ENCODE measurements at regions not wholly inside any gene's neighbourhood (a gene's known extent, or its start where the extent isn't known, plus 50 kb on each side); places are given as distances from the start of the nearest gene placed in this dataset.

- no peak for DNase-seq
Measured at GRCh38 chrX:138298268-138298667, 413.2 kb downstream of the FGF13 start.

- peak in 1 of 5 donors; percentile 7 for DNase-seq
Measured at GRCh38 chrX:138345801-138346200, 365.7 kb downstream of the FGF13 start.

DNA sequence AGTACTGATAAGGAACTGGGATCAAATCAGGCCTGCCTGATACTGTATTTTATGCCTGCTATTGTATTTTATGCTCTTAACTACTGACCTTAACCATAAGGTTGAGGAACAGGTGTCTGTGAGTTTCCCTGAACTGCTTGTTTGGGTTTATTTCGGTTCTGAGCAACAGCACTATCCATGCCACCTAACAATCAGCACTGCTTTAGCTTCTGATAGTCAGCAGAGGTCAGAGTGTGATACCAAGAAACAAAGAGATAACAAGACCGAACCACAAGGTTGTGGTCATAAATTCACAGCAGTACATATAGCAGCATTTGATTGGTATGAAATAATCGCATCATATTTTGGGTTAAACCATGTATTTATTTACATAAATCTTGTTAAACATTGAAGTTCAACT, 362.2 kb downstream of the FGF13 start:
- no peak for DNase-seq

- no peak for DNase-seq
Measured at GRCh38 chrX:138378876-138379275, 332.6 kb downstream of the FGF13 start.

DNA sequence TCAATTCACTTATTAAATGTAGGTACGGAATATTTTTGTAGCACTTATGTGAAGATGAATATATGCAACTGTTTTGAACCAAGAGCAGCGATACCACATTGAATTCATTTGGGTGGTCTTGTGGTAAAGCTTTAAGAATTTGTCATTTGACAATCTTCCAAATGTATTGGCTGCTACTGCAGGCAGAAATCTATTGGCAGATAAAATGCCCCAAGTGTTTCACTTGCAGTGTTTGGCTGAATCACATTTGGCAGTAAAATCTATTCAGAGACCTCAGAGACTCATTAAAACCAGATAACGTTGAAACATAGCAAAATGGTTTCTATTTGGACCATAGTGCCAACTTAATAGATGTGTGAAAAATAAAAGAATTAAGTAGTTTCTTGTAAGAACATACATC, 303.4 kb downstream of the FGF13 start:
- no peak for DNase-seq

DNA sequence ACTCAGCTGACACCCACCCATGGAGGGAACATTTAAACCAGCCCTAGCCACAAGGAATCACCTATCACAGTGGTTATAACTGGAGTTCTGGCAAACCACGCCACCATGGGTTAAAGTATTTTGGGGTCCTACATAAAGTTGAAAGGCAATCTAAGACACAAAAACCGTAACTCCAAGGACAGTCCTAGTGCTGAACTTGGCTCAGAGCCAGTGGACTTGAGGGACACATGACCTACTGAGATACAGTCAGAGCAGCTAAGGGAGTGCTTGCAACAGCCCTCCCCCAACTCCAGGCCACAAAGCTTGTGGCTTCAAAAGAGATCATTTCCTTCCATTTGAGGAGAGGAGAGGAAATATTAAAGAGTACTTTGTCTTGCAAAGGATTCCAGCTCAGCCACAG, 300.5 kb downstream of the FGF13 start:
- no peak for DNase-seq

All from T-helper 1 cell (primary cell).